ENCODE measurements at regions not wholly inside any gene's neighbourhood (a gene's known extent, or its start where the extent isn't known, plus 50 kb on each side); places are given as distances from the start of the nearest gene placed in this dataset.
"Not testable (repeated sequence)": the region's sequence is repeated elsewhere in the genome, so short reads cannot be mapped to it uniquely, and the experiment has no call there.

DNA sequence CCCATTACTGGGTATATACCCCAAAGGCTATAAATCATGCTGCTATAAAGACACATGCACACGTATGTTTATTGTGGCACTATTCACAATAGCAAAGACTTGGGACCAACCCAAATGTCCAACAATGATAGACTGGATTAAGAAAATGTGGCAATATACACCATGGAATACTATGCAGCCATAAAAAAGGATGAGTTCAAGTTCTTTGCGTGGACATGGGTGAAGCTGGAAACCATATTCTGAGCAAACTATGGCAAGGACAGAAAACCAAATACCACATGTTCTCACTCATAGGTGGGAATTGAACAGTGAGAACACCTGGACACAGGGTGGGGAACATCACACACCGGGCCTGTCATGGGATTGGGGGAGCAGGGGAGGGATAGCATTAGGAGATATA, 54.4 kb upstream of the MUCL1 start:
- DNase-seq = not testable (repeated sequence)

DNA sequence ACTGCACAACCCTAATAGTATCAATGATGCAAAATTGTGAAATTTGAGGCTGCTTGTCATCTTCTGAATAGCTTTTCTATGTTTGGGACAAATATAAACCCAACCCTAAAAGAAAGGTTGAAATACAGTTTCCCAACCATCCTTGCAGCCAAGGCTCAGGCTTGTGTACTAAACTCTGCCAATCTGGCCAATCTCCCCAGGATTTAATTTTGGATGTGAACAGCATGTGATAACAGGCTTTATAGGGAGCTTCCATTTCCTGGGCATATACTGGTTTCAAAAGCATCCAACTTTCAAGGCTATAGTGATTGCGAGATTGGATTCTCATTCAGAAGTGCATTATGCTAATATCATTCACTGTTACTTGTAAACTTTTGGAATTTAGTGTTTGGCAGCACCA, 55.7 kb upstream of the MUCL1 start:
- DNase-seq = no peak

DNA sequence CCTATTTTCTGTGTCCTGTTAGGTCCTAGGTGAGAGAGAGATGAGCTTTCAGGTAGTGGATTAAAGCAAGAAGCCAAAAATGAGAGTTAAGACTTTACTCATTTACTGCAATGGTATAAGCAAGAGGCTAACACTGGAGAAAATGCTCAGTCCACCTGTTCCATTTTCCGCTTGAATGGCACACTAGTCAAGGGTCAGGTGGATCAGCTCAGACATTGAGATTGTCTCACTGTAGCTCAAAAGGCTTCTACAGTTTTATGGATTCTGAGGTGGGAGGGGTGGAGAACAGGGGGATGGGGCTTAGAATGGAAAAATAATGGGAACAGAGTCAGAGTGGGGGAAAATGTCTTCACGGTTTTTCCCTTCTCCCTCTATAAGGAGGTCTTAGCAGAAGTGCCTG, 57.3 kb upstream of the MUCL1 start:
- DNase-seq = no peak

- DNase-seq = no peak
These were observed 58.7 kb upstream of the MUCL1 start for GRCh38 chr12:54795644-54796043.

GRCh38 chr12:54786081-54786480, 68.2 kb upstream of the MUCL1 start:
- DNase-seq = no peak

- DNase-seq = no peak
These were observed 70.2 kb upstream of the MUCL1 start for GRCh38 chr12:54784115-54784514.

- not testable (repeated sequence) for DNase-seq
These were observed 77.3 kb upstream of the MUCL1 start for GRCh38 chr12:54777031-54777430.

GRCh38 chr12:54773593-54773992, 80.7 kb upstream of the MUCL1 start:
- no peak for DNase-seq

GRCh38 chr12:54765652-54766051, 88.7 kb upstream of the MUCL1 start:
- DNase-seq = no peak

GRCh38 chr12:54762390-54762789, 91.9 kb upstream of the MUCL1 start:
- no peak for DNase-seq

GRCh38 chr12:54759751-54760150, 94.6 kb upstream of the MUCL1 start:
- DNase-seq = no peak

DNA sequence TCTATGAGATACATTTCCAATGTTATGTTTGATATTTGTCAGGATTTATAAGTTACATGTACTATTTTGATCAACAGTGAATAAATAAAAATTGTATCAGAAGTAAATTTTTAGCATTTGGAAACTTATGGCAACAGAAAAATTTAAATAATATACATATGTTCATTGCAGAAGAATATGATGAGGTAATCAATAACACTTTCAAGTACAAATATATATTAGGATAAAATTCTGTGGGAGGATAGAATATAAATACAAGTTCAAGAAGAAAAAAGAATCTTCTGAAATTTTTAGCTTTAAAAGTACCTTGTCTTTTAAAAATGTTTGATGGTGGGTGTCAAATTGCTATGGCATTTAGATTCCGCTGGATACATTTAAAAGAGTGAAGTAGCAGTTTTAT, 102.8 kb upstream of the MUCL1 start:
- no peak for DNase-seq

- peak; percentile 20 for DNase-seq
These were observed 101.1 kb upstream of the DCD start for GRCh38 chr12:54749191-54749818.

DNA sequence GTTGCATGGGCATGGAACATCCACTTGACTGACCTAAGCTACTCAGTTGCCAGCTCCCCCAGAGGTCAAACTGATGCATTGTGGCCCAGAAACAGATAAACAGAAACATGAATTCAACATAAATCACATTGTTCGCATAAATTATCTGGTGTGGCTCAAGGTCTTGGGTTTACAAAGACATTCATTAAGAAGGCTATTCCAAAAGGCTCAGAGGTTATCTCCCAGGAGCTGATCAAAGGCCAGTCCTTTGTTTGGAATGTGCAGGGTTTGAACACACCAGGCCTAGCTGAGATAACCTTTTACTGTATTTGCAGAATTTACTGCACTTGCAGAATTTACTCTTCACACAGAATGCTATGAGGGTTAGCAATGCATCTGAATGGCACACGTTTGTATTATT, 96.4 kb upstream of the DCD start:
- DNase-seq = no peak

GRCh38 chr12:54740882-54741281, 92.7 kb upstream of the DCD start:
- DNase-seq = no peak

DNA sequence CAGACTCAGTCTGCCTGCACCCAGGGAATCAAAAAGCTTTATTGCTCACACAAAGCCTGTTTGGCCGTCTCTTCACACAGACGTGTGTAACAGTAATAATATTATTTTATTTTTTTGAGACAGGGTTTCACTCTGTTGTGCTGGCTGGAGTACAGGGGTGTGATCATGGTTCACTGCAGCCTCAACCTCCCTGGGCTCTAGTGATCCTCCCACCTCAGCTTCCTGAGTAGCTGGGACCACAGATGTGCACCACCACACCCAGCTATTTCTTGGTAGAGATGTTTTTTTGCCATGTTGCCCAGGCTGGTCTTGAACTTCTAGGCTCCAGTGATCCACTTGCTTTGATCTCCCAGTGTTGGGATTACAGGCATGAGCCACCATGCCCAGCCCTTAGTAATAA, 88.4 kb upstream of the DCD start:
- no peak for DNase-seq

GRCh38 chr12:54734196-54734950, 86.2 kb upstream of the DCD start:
- DNase-seq = no peak

DNA sequence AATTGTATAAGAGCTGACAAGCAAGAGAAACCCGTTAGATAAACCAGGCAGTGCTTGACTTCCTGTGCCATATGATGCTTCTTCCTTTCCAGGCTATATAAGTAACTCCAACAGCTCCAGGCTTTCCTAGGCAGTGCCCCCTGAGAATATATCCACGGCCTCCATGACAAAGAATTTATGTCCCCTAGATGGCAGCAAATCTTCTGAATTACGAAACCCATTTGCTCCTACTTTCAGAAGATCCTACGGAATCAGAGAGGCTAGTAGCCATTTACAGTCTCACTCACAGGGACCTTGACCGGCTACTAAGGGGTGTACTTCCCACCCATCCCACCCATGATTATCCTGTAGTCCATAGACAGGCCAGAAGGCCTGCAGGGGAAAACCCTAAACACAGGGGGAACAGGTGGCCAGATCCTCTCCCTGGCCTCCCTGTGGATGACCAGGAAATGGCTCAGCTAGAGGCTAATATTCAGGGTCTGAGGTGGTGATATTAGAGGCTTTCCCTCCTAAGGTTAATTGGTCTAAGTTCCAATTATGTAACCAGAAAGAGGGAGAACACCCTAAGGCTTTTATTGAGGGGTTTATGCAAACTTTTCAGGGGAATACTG, 77.2 kb upstream of the DCD start:
- DNase-seq = no peak

DNA sequence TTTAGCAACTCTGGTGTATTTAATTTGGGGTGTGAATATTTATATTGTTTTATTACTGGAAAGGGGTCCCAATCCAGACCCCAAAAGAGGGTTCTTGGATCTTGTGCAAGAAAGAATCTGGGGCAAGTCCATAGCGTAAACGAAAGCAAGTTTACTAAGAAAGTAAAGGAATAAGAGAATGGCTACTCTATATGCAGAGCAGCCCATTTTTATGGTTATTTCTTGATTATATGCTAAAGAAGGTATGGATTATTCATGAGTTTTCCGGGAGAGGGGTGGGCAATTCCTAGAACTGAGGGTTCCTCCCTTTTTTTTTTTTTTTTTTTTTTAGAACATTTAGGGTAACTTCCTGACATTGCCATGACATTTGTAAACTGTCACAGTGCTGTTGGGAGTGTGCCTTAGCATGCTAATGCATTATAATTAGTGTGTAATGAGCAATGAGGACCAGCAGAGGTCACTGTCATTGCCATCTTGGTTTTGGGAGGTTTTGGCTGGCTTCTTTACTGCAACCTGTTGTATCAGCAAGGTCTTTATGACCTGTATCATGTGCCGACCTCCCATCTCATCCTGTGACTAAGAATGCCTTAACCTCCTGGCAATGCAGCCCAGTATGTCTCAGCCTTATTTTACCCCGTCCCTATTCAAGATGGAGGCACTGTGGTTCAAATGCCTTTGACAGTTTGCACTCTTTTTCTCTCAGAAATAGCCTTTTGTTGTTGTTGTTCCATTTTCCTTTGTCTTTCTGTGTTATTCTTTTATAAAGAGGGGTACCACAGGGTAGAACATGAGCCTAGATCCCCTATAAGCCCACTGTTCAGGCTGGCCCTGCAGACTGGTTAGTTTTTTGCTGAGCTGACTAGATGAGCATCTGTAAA, 75.5 kb upstream of the DCD start:
- DNase-seq = no peak

- DNase-seq = no peak
These were observed 73.1 kb upstream of the DCD start for GRCh38 chr12:54721312-54721711.

- DNase-seq = no peak
These were observed 71.5 kb upstream of the DCD start for GRCh38 chr12:54719691-54720090.

DNA sequence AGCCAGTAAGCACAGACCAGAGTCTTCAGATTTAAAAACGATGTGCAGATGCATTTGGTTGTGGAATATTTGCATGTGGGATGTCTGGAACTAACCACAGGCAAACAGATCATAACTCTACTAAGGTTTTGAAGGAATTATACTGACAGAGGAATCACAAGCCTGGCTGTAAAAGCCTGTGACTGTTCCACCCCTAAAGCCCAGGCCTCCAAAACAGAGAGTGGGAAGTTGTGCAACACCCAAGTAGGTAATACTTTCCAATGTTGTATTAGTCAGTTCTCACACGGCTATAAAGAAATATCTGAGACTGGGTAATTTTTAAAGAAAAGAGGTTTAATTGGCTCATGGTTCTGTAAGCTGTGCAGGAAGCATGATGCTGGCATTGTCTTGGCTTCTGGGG, 68.1 kb upstream of the DCD start:
- no peak for DNase-seq

GRCh38 chr12:54713876-54714275, 65.7 kb upstream of the DCD start:
- not testable (repeated sequence) for DNase-seq
